Astrocyte of the cerebellum (primary cell): ENCODE measurements at regions not wholly inside any gene's neighbourhood (a gene's known extent, or its start where the extent isn't known, plus 50 kb on each side); places are given as distances from the start of the nearest gene placed in this dataset.

Experiments used
- DNase-seq: peaks from one replicate; pipeline ENCODE4 v3.0.0-alpha.2; 2011; ENCODE audit warnings: low read depth
- H3K4me3 ChIP-seq: 2 replicates; pipeline ENCODE4 v1.5.1; 2011; ENCODE audit warnings: mild to moderate bottlenecking, low read depth, low read length, moderate library complexity
- CTCF ChIP-seq: IDR thresholded peaks from 2 replicates; pipeline ENCODE4 v1.5.1; 2012; ENCODE audit warnings: low read length, low read depth, moderate library complexity, mild to moderate bottlenecking; ENCODE audit errors: missing control alignments
- in situ Hi-C: cut with HindIII; loops from 2 replicates; pipeline ENCODE4 v1.10.0; 2017; ENCODE audit warnings: low sequenced_read_pairs

GRCh38 chr6:163640641-163641040 is 226.1 kb downstream of the QKI start:
- TF ChIP-seq CTCF, result no peak
- DNase-seq, result no peak
- in situ Hi-C loops, result no loop called here
- H3K4me3 ChIP-seq, result no peak overlapping the region

DNA sequence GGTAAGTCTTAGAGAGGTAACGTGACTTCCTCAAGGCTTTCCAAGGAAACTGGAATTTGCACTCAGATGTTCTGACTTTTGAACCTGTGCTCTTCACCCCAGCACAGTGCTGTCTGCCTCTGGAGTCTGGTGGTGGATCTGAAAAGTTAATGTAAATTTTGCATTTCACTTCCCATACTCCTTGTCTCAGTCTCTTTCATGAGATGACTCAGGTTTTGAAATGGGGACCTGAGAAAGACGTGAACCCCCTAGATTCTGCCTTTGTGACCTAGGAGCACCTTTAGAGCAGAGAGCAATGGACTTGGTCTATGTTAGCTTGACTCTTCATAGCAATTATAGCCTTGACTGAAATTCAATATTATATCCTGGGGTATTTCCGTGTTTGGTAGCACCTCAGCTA is 223.0 kb downstream of the QKI start:
- no peak overlapping the region for H3K4me3 ChIP-seq
- in situ Hi-C loops, result no loop called here
- TF ChIP-seq CTCF, result no peak
- no peak for DNase-seq

DNA sequence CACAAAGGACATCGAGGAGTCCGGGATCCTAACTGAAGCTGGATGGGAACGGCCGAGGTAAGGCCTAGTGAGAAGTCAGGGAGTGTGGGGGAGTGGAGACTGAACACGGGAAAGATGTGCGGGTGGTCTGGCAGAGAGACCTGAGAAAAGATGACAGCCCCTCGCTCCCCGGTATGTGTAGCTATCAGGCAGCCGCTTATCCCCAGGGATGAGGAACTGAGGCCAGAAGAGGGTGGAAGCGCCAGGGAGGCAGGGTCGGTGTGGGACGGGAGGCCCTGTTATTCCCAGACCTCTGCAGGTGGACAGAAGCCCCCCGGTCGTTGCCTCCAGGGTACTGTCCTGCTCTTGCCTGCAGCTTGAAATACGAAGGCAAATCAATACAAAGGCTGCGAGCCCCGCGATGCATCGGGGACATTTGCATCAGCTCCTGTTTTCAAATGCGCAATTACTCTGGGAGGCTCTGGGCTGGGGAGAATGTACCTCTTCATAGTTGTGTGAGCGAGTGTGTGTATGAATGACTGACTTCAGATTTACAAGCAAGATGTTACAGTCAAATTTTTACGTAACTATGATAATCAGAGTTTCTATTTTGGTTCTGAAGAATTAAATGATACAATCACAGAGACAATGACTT is 221.3 kb downstream of the QKI start:
- DNase-seq, result no peak
- H3K4me3 ChIP-seq, result no peak overlapping the region
- in situ Hi-C loops, result no loop called here
- no peak for TF ChIP-seq CTCF

GRCh38 chr6:163635315-163635714 is 220.8 kb downstream of the QKI start:
- in situ Hi-C loops, result no loop called here

GRCh38 chr6:163634211-163635171 is 220.0 kb downstream of the QKI start:
- TF ChIP-seq CTCF, result no peak
- in situ Hi-C loops, result no loop called here
- DNase-seq, result no peak
- no peak overlapping the region for H3K4me3 ChIP-seq

More at GRCh38 chr6:163635315-163635714, 220.8 kb downstream of the QKI start:
- DNase-seq, result no peak
- no peak overlapping the region for H3K4me3 ChIP-seq
- no peak for TF ChIP-seq CTCF

GRCh38 chr6:163630991-163631390 is 216.5 kb downstream of the QKI start:
- DNase-seq, result no peak

More at GRCh38 chr6:163630991-163631390, 216.5 kb downstream of the QKI start:
- H3K4me3 ChIP-seq, result no peak overlapping the region
- in situ Hi-C loops, result no loop called here
- no peak for TF ChIP-seq CTCF
